GM21619 (cell line): ENCODE measurements at regions not wholly inside any gene's neighbourhood (a gene's known extent, or its start where the extent isn't known, plus 50 kb on each side); places are given as distances from the start of the nearest gene placed in this dataset.
"Not testable (repeated sequence)": the region's sequence is repeated elsewhere in the genome, so short reads cannot be mapped to it uniquely, and the experiment has no call there.

ENCODE experiments used
- ATAC-seq: cut with Tn5 transposase; IDR thresholded peaks from one replicate; pipeline ENCODE4 v1.9.1; 2021; ENCODE audit not compliant: unreplicated experiment

- ATAC-seq = no peak
These were observed 415.4 kb upstream of the GRAMD2B start for GRCh38 chr5:126007841-126008240.

GRCh38 chr5:126009566-126009965 lies 413.6 kb upstream of the GRAMD2B start:
- no peak for ATAC-seq

GRCh38 chr5:126011526-126011925 lies 411.7 kb upstream of the GRAMD2B start:
- not testable (repeated sequence) for ATAC-seq

GRCh38 chr5:126014676-126015075 lies 408.5 kb upstream of the GRAMD2B start:
- ATAC-seq = no peak

GRCh38 chr5:126015235-126016181 lies 407.7 kb upstream of the GRAMD2B start:
- no peak for ATAC-seq

GRCh38 chr5:126016256-126016655 lies 407.0 kb upstream of the GRAMD2B start:
- no peak for ATAC-seq

- no peak for ATAC-seq
These were observed 406.1 kb upstream of the GRAMD2B start for GRCh38 chr5:126017096-126017495.

- no peak for ATAC-seq
These were observed 402.4 kb upstream of the GRAMD2B start for GRCh38 chr5:126020770-126021169.

- no peak for ATAC-seq
These were observed 399.2 kb upstream of the GRAMD2B start for GRCh38 chr5:126023994-126024441.

GRCh38 chr5:126027149-126027548 lies 396.1 kb upstream of the GRAMD2B start:
- no peak for ATAC-seq

GRCh38 chr5:126027652-126028051 lies 395.6 kb upstream of the GRAMD2B start:
- no peak for ATAC-seq

- ATAC-seq = no peak
These were observed 394.9 kb upstream of the GRAMD2B start for GRCh38 chr5:126028336-126028735.

- ATAC-seq = not testable (repeated sequence)
These were observed 393.9 kb upstream of the GRAMD2B start for GRCh38 chr5:126029282-126029681.

- no peak for ATAC-seq
These were observed 392.5 kb upstream of the GRAMD2B start for GRCh38 chr5:126030698-126031097.

GRCh38 chr5:126031989-126032716 lies 391.1 kb upstream of the GRAMD2B start:
- no peak for ATAC-seq

GRCh38 chr5:126043688-126044087 lies 379.5 kb upstream of the GRAMD2B start:
- ATAC-seq = no peak

GRCh38 chr5:126044111-126044668 lies 379.0 kb upstream of the GRAMD2B start:
- ATAC-seq = no peak

GRCh38 chr5:126044931-126045565 lies 378.2 kb upstream of the GRAMD2B start:
- no peak for ATAC-seq

- no peak for ATAC-seq
These were observed 376.9 kb upstream of the GRAMD2B start for GRCh38 chr5:126046318-126046717.

- no peak for ATAC-seq
These were observed 376.2 kb upstream of the GRAMD2B start for GRCh38 chr5:126046846-126047571.
